CD4-positive, alpha-beta T cell treated with Interleukin-4 for 1 hour (primary cell): ENCODE measurements at regions not wholly inside any gene's neighbourhood (a gene's known extent, or its start where the extent isn't known, plus 50 kb on each side); places are given as distances from the start of the nearest gene placed in this dataset.

Experiments
- DNase-seq, 2 donors: peaks; one replicate each; pipeline ENCODE4 v3.0.0-alpha.2; 2020 to 2022

DNA sequence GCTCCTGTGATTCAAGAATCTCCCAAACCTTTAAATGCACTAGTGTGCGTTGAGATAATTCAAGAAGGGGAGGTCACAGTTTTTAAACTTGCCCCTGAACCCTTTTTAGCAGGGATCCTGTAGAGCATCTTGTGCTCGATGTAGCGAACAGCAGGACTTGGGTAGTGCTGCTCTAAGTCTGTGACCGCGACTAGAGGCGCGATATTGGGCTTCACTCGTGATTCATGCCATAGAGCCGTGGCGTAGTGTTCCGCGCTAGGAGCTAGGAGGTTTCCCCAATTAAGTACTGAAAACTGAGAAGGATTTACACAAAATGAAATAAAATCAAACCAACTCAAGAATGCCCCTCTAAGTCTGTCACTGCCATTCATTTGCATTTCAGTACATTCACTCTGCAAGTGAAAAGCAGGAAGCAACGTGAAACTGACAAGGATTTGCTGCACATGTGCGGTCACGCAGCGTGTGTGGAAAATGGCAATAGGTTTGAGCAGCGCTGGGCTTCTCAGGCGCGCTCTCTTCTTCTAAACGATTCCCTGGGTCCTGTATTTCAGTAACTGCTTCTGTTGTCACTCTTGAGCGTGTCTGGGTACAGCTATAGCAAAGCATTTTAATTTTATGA, 1135.9 kb upstream of the WWC1 start:
- DNase-seq = no peak

DNA sequence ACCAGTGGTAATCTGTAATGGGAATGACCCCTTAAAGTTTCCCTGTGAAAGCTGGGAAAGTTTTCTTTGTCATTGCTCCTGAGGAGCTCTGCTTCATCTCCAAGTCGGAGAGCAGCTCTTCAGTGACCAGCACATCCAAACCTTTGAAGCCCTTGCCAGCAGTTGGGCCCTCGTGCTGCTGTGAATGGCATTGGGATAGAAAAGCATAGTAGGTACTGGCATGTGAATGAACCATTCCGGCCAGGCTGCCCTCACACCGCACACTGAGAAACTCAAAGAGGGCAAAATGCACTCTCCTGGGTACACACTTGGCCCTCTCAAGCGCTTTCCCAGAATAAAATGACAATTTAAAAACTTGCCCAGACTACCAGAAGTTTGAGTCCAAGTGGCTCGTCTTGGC, 1135.0 kb upstream of the WWC1 start:
- no peak for DNase-seq

DNA sequence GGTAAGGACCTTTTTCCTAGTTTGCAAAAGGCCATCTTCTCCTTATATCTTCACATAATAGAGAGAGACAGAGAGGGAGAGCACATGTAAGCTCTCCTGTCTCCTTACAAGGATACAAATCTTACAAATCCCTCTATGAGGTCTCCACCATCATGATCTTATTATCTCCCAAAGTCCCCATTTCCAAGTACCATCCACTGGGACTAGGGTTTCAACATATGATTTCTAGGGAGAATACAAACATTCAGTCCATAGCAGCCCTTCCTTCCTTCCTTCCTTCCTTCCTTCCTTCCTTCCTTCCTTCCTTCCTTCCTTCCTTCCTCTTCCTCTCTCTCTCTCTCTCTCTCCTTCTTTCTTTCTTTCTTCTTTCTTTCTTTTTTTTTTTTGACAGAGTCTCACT, 1132.9 kb upstream of the WWC1 start:
- DNase-seq = no peak

DNA sequence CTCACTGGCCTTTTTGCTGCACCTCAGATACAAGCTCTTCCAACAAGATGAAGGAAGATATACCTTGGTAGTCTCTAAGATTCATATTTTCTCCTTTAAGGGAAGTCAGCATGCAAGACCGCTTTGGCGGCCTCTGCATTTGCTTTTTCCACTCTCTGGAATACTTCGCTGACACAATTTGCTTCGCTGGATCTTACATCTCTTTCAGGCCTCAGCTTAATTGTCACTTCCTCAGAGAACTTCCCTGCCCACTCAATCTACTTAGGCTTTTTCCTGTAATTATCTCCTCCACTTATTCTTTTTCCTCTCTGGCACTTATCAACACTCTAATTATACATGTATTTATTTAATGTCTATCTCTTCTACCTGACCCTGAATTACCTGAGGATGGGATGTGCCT, 1131.1 kb upstream of the WWC1 start:
- DNase-seq = no peak

DNA sequence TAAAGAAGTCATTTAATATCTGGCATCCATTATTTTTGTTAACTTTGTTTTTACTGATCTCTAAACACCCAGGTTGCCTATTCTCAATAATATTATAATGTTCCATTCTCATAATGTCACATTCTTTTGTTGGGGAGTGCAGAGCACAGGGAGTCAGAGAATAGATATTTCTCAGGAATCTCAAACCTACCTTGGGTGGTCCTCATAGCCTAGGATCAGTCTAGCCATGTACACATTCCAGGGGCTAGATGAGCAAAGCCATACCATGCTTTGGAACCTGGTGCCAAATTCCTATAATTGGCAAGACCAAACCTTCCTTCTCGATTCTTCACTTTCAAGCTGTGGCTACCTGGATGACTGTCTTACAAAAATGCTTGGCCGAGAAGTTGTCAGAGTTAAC, 1124.7 kb upstream of the WWC1 start:
- no peak for DNase-seq

DNA sequence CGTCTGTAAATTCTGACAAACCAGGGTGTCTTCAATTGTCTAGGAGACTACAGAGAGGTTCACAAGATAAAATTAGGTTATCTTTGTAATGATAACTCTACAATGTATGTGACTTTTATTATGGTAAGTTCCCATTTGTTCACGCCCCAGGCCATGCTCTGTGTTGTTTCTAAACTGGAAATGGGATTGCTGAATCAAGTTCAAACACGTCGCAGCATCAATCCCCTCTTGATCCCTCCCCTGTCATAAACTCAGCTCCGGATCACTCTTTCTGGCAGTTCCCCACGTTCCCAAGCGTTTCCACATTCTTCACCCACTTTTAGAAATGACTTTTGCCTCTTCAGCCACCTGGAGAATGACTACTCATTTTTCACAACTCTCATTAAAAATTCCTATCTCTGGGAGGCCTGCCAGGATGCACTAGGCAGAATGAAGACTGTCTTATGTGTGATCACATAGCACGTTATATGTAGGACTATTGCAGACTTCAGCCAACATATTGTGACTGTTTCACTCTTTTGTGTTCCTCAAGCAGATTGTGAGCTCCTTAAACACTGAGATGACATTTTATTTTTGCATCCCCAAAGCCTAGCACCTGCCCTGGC, 1124.2 kb upstream of the WWC1 start:
- no peak for DNase-seq

DNA sequence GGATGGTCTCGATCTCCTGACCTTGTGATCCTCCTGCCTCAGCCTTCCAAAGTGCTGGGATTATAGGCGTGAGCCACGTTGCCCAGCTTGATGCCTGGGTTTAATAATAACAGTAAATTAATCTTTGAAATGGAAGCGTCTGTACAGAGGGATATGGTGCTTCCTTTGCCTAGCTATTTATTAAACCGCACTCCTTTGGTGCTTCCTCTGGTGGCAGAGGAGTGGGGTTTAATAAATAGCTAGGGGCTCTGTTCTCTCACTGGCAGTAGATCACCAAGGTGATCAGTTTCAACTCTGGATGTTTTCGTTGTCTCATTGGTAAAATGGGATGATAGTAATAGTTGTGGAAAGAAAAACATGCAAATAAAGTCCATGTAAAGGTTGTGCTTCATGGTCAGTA, 1122.5 kb upstream of the WWC1 start:
- no peak for DNase-seq

DNA sequence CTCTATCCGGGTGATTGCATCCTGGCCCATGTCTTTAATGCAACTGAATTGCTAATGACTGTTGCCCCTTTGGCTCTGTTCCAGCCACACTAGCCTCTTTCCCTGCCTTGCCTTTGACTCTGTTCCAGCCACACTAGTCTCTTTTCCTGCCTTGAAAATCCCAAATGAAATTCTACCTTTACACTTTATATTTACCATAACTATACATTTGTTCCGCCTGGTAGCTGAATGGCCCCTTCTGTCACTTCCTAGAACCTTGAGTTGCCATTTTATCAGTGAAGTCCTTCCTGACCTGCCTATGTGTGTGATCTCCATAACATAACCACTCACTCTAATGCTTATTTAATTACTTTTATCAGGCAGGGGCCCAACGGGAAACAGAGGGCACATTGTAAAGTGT, 1120.4 kb upstream of the WWC1 start:
- DNase-seq = no peak

DNA sequence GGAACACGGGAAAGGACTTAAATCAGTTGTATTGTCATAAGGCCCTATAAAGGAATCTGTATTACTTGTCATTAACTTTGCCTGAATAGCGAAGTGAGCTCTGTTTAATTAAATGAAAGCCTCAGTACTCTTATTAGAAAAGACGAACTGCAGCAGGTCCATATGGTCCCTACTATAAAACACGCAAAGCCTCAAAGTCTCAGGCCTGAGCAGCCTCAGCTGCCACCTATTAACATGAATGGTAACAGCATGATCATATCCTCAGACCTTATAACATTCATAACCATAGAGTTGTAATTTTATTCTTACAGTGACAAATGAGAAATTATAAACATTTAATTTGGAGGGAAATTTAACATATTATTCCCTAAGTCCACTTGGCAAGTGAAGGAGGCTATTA, 1113.7 kb upstream of the WWC1 start:
- no peak for DNase-seq

DNA sequence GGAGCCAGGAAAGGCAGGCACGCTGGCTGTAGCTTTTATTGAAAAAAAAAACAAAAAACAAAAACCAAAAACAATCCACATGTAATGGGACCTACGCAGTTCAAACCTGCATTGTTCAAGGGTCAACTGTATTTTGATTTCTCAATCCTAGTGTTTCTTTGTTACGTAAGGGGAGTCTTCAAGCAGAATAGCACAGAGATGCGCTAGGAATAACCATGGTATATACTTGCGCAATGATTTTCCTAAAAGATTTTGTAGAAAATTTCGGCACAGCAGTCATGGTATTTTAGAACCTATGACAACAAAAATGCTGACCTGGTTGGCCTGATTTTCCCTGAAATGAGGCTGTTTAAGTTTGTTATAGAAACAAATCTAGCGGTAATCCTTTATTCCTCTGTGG, 1110.5 kb upstream of the WWC1 start:
- no peak for DNase-seq

DNA sequence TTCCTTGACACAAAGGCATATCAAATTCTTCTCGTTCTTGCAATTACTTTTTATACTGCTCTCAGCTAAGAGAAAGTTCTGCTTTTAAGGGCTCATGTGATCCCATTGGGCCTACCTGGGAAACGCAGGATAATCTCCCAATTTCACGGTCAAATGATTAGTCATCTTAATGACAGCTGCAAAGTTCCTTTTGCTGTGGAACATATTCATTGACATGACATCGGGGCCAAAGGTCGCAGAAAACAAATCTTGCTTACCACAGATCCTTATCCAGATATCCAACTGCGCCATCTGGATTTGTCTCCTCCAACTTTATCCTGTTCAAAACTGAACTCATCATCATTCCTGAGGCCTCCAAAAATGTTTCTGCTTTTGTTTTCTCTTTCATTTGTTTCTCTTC, 1085.6 kb upstream of the WWC1 start:
- DNase-seq = no peak

DNA sequence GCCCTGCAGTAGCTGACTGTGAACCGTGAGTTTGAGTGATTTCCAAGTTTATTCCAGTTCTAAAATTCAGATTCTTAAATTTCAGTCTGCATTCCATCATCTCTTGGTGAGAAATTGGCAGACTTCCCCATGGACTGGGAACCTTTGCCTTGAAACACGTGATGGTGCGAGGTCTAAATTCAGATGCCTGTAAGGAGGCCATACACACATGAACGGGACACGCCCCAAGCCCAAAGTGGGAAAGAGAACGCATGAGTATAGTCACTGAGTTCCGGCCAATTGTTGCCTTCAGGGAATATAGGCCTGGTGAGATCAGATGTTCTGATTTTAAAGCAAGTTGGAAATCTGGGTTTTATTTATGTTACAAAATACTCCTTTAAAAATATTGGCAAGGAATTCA, 1084.4 kb upstream of the WWC1 start:
- DNase-seq = no peak

DNA sequence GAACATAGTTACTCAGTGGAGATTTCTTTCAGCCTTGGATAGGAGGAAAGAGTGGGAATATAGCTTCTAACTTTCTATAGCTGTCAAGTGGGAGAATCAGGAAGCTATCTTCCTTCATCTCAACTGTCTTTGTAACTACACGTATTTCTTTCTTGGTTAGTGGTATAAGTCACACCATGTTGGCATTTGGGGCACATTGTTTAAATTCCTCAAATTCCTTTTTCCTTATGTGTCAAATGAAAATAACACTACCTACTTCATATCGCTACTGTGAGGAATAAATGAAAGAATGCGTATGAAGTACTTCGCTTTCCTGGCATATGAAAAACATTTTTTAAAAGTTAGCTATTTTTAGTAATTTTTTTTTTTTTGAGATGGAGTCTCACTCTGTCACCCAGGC, 1082.5 kb upstream of the WWC1 start:
- DNase-seq = no peak

DNA sequence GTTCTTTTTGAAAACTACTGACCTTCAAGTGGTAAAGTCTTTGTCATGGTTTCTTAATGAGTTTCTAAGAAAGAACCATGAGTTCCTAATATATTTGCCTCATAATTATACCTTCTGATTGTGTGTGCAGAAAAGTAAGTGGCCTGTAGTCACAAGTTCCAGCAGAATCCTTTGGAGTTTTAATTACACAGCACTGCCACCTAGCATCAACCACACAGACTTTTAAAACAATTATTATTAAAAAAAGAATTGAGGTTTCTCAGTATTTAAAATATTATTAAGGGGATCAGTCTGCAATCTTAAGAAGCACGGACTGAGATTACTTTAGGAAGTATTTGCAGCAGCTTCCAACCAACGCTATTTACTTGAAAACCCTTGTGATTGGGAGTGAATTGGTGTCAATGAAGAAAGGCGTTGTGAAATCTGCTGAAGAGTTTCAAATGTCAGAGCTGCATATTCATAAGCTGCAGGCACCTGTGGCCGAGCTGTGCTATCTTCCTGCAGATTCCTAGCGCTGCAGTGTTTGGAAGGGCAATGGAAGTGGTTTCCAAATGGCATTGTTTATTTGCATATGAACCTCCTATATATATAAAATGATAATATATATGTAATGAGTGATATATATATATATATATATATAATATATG, 1074.2 kb upstream of the WWC1 start:
- DNase-seq = no peak

DNA sequence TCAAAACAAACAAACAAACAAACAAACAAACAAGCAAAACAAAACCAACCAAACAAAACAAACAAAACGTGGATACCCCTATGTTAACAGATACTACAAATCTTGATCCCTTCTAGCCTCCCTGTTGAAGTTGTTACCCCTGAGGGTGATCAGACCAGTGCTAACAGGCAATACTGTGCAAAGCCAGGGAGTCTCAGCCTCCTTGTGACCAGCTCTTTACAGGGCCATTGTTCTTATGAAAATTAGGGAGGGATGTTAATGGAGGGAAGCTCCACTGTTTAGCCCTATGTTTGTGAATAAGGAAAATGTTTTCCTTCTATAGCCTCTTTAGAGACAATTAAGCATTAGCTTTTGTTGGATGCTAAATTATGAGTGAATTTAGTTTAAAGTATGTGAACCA, 1072.1 kb upstream of the WWC1 start:
- no peak for DNase-seq

DNA sequence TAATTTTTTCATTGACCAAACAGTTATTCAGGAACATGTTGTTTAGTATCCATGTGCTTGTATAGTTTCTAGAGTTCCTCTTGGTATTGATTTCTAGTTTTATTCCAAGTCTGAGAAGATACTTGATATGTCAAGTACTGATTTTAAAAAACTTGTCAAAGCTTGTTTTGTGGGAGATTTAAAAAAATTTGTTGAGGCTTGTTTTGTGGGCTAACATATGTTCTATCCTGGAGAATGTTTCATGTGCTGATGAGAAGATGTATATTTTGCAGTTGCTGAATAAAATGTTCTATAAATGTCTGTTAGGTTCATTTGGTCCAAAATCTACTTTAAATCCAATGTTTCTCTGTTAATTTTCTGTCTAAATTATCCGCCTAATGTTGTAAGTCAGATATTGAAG, 1065.1 kb upstream of the WWC1 start:
- DNase-seq = no peak

DNA sequence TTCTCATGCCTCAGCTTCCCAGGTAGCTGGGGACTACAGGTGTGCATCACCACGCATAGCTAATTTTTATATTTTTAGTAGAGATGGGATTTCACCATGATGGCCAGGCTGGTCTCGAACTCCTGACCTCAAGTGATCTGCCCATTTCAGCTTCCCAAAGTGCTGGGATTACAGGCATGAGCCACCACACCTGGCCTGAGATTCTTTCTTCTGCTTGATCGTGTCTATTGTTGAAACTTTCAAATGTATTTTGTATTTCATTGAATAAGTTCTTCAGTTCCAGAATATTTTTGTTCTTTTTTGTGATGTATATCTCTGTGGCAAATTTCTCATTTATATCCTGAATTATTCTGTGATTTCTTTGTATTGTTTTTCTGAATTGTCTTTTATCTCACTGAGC, 1063.3 kb upstream of the WWC1 start:
- no peak for DNase-seq

DNA sequence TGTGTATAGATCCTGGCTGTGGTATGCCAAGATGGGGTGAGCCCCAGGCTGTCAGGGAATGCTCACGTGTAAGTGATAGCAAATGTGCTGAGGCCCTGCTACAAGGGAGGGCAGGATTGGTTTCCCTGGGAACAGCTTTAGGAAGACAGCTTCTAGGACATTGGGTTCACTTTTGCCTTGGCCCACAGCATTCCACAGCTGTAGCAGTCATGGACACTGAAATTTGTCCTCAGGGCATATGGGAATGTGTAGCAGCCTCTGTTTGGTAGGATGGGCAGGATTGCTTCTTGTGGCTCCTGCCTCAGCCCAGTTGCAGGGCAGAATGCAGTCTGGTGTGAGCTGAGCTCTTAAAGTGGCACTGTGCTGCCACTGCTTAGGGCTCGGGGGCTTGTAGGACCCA, 1061.7 kb upstream of the WWC1 start:
- DNase-seq = no peak

DNA sequence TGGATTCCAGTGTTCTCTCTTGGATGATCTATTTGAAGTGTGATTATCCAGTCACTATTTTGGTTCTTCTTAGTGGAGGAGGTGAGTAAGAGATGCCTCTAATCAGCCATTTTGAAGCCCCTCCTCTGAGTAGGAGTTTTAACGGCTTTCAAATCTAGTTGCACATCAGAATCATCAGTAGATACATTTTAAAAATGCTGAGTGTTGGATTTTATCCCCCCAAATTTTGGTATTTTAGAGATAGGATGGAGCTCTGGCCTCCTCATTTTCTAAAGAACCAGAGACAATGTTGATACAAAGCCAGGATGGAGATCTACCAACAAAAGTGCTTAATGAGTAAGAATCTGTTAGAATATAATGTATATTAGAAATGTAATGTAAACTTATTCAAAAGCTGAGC, 1061.0 kb upstream of the WWC1 start:
- no peak for DNase-seq

DNA sequence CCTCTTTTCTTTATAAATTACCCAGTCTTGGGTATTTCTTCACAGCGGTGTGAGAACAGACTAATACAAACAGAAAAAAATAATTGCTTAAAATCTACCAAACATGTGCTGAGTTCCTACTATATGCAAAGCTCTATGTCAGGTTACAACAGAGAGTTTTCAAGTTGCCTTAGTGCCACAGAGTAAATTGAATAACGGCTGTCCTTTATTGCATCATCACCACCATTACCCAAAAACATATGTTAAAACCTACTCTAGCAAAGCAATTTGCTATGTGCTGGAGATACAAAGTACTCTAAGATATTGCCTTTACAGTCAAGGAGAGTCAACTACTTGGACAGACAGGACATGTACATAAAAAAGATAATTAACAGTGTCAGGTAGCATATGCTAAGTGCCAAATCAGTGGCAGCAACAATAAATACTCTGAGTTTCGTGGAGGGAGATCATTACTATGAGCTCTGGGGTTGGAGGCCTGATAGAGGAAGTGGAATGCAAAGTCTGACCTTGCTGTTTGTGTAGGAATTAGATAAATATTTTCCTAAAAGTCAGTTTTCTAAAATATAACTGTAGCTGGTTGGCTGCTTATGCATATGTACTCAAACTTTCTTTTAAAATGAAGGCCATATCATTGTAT, 1058.7 kb upstream of the WWC1 start:
- DNase-seq = no peak

DNA sequence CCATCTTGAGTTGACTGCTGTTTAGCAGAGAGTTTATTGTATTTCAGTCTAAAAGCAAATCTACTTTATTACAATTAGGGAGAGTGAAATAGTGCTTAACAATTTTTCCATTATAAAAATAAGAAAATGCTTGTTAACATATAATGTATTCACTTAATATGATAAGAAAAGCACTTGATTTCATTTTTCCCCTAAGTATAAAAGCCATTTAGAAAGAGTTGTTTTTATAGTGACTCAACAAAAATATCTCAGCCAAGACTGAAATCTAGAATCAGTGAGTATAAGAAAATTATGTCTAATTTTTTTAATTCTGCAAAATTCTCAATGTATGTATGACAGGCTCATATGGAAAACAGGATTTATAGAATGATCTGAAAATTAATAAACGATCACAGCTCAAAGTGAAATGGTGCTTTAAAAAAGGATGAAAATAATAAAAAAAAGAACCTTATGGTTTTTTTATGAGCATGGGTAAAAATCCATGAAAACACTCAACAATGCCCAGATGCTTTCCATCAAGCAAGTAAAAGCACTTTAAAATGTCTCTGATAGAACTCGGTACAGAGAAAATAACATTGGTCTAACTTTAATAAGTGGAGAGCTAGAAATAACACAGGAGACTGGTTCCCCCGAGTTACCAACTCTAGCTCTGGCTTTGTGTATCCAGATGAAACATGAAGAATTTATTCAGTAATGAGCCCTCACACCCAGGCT, 1057.8 kb upstream of the WWC1 start:
- DNase-seq = no peak

DNA sequence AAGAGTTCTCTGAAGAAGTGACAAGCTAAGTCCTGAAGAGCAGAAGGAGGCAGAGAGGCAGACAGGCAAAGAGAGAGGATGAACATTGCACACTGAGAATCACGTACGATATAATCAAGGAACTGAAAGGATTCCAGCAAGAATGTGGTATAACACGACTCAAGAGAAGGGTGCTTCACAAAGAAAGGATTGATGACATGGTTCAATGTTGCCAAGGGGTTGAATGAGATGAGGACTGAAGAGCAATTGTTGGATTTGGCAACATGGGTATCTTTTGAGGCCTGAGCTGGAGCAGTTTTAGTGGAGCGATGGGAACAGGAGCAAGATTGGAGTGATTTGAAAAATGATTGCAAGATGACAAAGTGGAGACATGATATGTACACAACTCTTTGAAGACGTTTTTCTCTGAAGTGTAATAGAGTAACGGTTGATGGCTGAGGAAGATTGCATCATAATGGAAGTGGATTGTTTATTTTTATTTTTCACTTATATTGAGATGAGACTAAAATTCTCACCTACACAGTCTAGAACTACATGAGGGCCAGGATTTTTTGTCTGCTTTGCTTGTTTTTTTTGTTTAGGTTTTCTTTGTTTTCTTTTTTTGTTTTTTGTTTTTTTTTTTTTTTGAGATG, 1049.9 kb upstream of the WWC1 start:
- DNase-seq = no peak

DNA sequence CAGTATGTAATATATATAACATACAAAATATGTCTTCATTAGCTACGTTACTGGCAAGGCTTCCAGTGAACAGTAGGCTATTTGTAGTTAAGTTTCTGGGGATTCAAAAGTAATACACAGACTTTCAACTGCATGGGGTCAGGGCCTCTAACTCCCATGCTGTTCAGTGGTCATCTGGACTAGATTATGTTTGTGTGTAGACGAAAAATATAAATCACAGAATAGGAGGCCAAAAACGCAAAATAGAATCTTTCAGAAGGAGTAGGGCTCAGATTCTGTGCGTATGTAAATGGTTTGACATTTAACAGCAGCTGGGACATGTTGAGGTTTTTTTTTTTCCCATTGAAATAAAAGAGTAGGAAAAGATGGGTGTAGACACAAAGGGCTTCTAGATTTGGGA, 1048.7 kb upstream of the WWC1 start:
- no peak for DNase-seq
